SK-N-SH (cell line): ENCODE measurements at regions not wholly inside any gene's neighbourhood (a gene's known extent, or its start where the extent isn't known, plus 50 kb on each side); places are given as distances from the start of the nearest gene placed in this dataset.

Experiments
- CTCF ChIP-seq: fragments of 200-600 bp; sonication (generic); IDR thresholded peaks from 2 replicates; pipeline ENCODE4 v1.6.1; 2017; ENCODE audit warnings: antibody characterized with exemption, mild to moderate bottlenecking, moderate library complexity
- EP300 ChIP-seq, 2 experiments: IDR thresholded peaks; 2 replicates each; pipeline versions ENCODE4 v1.4.0 to v1.6.1; 2012; ENCODE audit warnings: borderline replicate concordance in 1 of 2, low read depth in 1 of 2, low read length in 1 of 2
- NFIC ChIP-seq: IDR thresholded peaks from 2 replicates; pipeline ENCODE4 v1.4.0; 2012; ENCODE audit warnings: borderline replicate concordance
- RAD21 ChIP-seq: IDR thresholded peaks from 2 replicates; pipeline ENCODE4 v1.6.1; 2012; ENCODE audit warnings: mild to moderate bottlenecking, low read length
- RXRA ChIP-seq: IDR thresholded peaks from 2 replicates; pipeline ENCODE4 v1.4.0; 2012; ENCODE audit warnings: low read depth, mild to moderate bottlenecking, borderline replicate concordance

GRCh38 chr22:34160141-34160783, 240.0 kb upstream of the LARGE1 start:
- TF ChIP-seq RAD21 (no peak), EP300 (IDR thresholded peaks at IDR 0.05; ENCODE audit: borderline replicate concordance in 1 of 2, low read depth in 1 of 2, low read length in 1 of 2) (no peak), NFIC (no peak), RXRA (no peak), CTCF (no peak)
